ENCODE measurements at regions not wholly inside any gene's neighbourhood (a gene's known extent, or its start where the extent isn't known, plus 50 kb on each side); places are given as distances from the start of the nearest gene placed in this dataset.
"Not testable (repeated sequence)": the region's sequence is repeated elsewhere in the genome, so short reads cannot be mapped to it uniquely, and the experiment has no call there.

GRCh38 chr6:78380541-78380940 is 486.8 kb upstream of the IRAK1BP1 start:
- TF ChIP-seq POLR2AphosphoS5 (IDR thresholded peaks at IDR 0.05; ENCODE audit: borderline replicate concordance, low read depth, low read length) = no peak
- no peak for DNase-seq (ENCODE audit: low read depth, low spot score)
- H3K36me3 ChIP-seq (ENCODE audit: insufficient read depth, low read length) = no peaks in the 10 kb centered on the region
- H3K27ac ChIP-seq = no peak overlapping the region
- H3K9ac ChIP-seq (ENCODE audit: insufficient read length) = no peak overlapping the region
- no peak overlapping the region for H3K4me3 ChIP-seq
- no peaks in the 10 kb centered on the region for H3K9me3 ChIP-seq (ENCODE audit: low read depth, low read length)

GRCh38 chr6:78383968-78384367 is 483.4 kb upstream of the IRAK1BP1 start:
- no peak overlapping the region for H3K27ac ChIP-seq
- TF ChIP-seq POLR2AphosphoS5 (IDR thresholded peaks at IDR 0.05; ENCODE audit: borderline replicate concordance, low read depth, low read length) (no peak), EZH2 (IDR thresholded peaks at IDR 0.05) (no peak), FOXP2 (optimal IDR thresholded peaks at IDR 0.05; ENCODE audit: control extremely low read depth, extremely low read length, insufficient read depth) (no peak)
- DNase-seq (ENCODE audit: low read depth, low spot score) = no peak
- H3K36me3 ChIP-seq (ENCODE audit: insufficient read depth, low read length) = no peaks in the 10 kb centered on the region
- H3K9ac ChIP-seq (ENCODE audit: insufficient read length) = no peak overlapping the region
- no peak overlapping the region for H3K4me3 ChIP-seq
- H3K9me3 ChIP-seq (ENCODE audit: low read depth, low read length) = no peaks in the 10 kb centered on the region

- not testable (repeated sequence) for H3K4me3 ChIP-seq; H3K36me3 ChIP-seq (ENCODE audit: insufficient read depth, low read length); H3K9me3 ChIP-seq (ENCODE audit: low read depth, low read length); H3K9ac ChIP-seq (ENCODE audit: insufficient read length); H3K27ac ChIP-seq; DNase-seq (ENCODE audit: low read depth, low spot score)
These were observed 480.5 kb upstream of the IRAK1BP1 start for GRCh38 chr6:78386854-78387253.

GRCh38 chr6:78390066-78390465 is 477.3 kb upstream of the IRAK1BP1 start:
- H3K9ac ChIP-seq (ENCODE audit: insufficient read length) = no peak overlapping the region
- no peak for DNase-seq (ENCODE audit: low read depth, low spot score)
- TF ChIP-seq FOXP2 (optimal IDR thresholded peaks at IDR 0.05; ENCODE audit: control extremely low read depth, extremely low read length, insufficient read depth) (no peak), POLR2AphosphoS5 (IDR thresholded peaks at IDR 0.05; ENCODE audit: borderline replicate concordance, low read depth, low read length) (no peak), EZH2 (IDR thresholded peaks at IDR 0.05) (no peak)

GRCh38 chr6:78397499-78397898 is 469.9 kb upstream of the IRAK1BP1 start:
- TF ChIP-seq FOXP2 (optimal IDR thresholded peaks at IDR 0.05; ENCODE audit: control extremely low read depth, extremely low read length, insufficient read depth) = no peak
- TF ChIP-seq POLR2AphosphoS5 (IDR thresholded peaks at IDR 0.05; ENCODE audit: borderline replicate concordance, low read depth, low read length) = no peak
- TF ChIP-seq EZH2 (IDR thresholded peaks at IDR 0.05) = no peak
- Histone ChIP-seq H3K9ac (ENCODE audit: insufficient read length) (no peak overlapping the region), H3K9me3 (ENCODE audit: low read depth, low read length) (no peaks in the 10 kb centered on the region), H3K36me3 (ENCODE audit: insufficient read depth, low read length) (no peaks in the 10 kb centered on the region), H3K27ac (no peak overlapping the region), H3K4me3 (no peak overlapping the region)
- no peak for DNase-seq (ENCODE audit: low read depth, low spot score)

More at GRCh38 chr6:78390066-78390465, 477.3 kb upstream of the IRAK1BP1 start:
- H3K27ac ChIP-seq = no peak overlapping the region
- H3K4me3 ChIP-seq = no peak overlapping the region
- H3K36me3 ChIP-seq (ENCODE audit: insufficient read depth, low read length) = no peaks in the 10 kb centered on the region
- no peaks in the 10 kb centered on the region for H3K9me3 ChIP-seq (ENCODE audit: low read depth, low read length)

GRCh38 chr6:78398292-78398691 is 469.1 kb upstream of the IRAK1BP1 start:
- TF ChIP-seq POLR2AphosphoS5 (IDR thresholded peaks at IDR 0.05; ENCODE audit: borderline replicate concordance, low read depth, low read length) (no peak), FOXP2 (optimal IDR thresholded peaks at IDR 0.05; ENCODE audit: control extremely low read depth, extremely low read length, insufficient read depth) (no peak), EZH2 (IDR thresholded peaks at IDR 0.05) (no peak)
- no peaks in the 10 kb centered on the region for H3K9me3 ChIP-seq (ENCODE audit: low read depth, low read length)
- no peak for DNase-seq (ENCODE audit: low read depth, low spot score)
- H3K27ac ChIP-seq = no peak overlapping the region
- no peak overlapping the region for H3K9ac ChIP-seq (ENCODE audit: insufficient read length)
- no peaks in the 10 kb centered on the region for H3K36me3 ChIP-seq (ENCODE audit: insufficient read depth, low read length)
- H3K4me3 ChIP-seq = no peak overlapping the region

GRCh38 chr6:78400076-78400475 is 467.3 kb upstream of the IRAK1BP1 start:
- H3K9me3 ChIP-seq (ENCODE audit: low read depth, low read length) = no peaks in the 10 kb centered on the region
- no peak overlapping the region for H3K9ac ChIP-seq (ENCODE audit: insufficient read length)
- H3K36me3 ChIP-seq (ENCODE audit: insufficient read depth, low read length) = no peaks in the 10 kb centered on the region
- H3K4me3 ChIP-seq = no peak overlapping the region
- TF ChIP-seq EZH2 (IDR thresholded peaks at IDR 0.05) (no peak), FOXP2 (optimal IDR thresholded peaks at IDR 0.05; ENCODE audit: control extremely low read depth, extremely low read length, insufficient read depth) (no peak), POLR2AphosphoS5 (IDR thresholded peaks at IDR 0.05; ENCODE audit: borderline replicate concordance, low read depth, low read length) (no peak)
- no peak overlapping the region for H3K27ac ChIP-seq
- DNase-seq (ENCODE audit: low read depth, low spot score) = no peak

- Histone ChIP-seq H3K9ac (ENCODE audit: insufficient read length) (no peak overlapping the region), H3K27ac (no peak overlapping the region), H3K9me3 (ENCODE audit: low read depth, low read length) (no peaks in the 10 kb centered on the region), H3K4me3 (no peak overlapping the region), H3K36me3 (ENCODE audit: insufficient read depth, low read length) (no peaks in the 10 kb centered on the region)
- TF ChIP-seq EZH2 (IDR thresholded peaks at IDR 0.05) (no peak), FOXP2 (optimal IDR thresholded peaks at IDR 0.05; ENCODE audit: control extremely low read depth, extremely low read length, insufficient read depth) (no peak), POLR2AphosphoS5 (IDR thresholded peaks at IDR 0.05; ENCODE audit: borderline replicate concordance, low read depth, low read length) (no peak)
- no peak for DNase-seq (ENCODE audit: low read depth, low spot score)
These were observed 440.0 kb upstream of the IRAK1BP1 start for GRCh38 chr6:78427386-78427785.

GRCh38 chr6:78430521-78430920 is 436.8 kb upstream of the IRAK1BP1 start:
- TF ChIP-seq FOXP2 (optimal IDR thresholded peaks at IDR 0.05; ENCODE audit: control extremely low read depth, extremely low read length, insufficient read depth) (no peak), POLR2AphosphoS5 (IDR thresholded peaks at IDR 0.05; ENCODE audit: borderline replicate concordance, low read depth, low read length) (no peak), EZH2 (IDR thresholded peaks at IDR 0.05) (no peak)

More at GRCh38 chr6:78430521-78430920, 436.8 kb upstream of the IRAK1BP1 start:
- no peaks in the 10 kb centered on the region for H3K9me3 ChIP-seq (ENCODE audit: low read depth, low read length)
- H3K36me3 ChIP-seq (ENCODE audit: insufficient read depth, low read length) = no peaks in the 10 kb centered on the region
- H3K9ac ChIP-seq (ENCODE audit: insufficient read length) = no peak overlapping the region
- DNase-seq (ENCODE audit: low read depth, low spot score) = no peak
- no peak overlapping the region for H3K4me3 ChIP-seq
- no peak overlapping the region for H3K27ac ChIP-seq
